Breast epithelium (tissue), 3 donors: ENCODE measurements at regions not wholly inside any gene's neighbourhood (a gene's known extent, or its start where the extent isn't known, plus 50 kb on each side); places are given as distances from the start of the nearest gene placed in this dataset.

Experiments
- CTCF ChIP-seq, 3 donors: fragments of 450-650 bp; IDR thresholded peaks; one replicate each; pipeline ENCODE4 v1.5.1; 2016 to 2017; ENCODE audit warnings: antibody characterized with exemption in 3 of 3, mild to moderate bottlenecking in 3 of 3, moderate library complexity in 3 of 3
- POLR2A ChIP-seq: fragments of 450-650 bp; IDR thresholded peaks from one replicate; pipeline ENCODE4 v1.6.1; 2016; ENCODE audit warnings: antibody characterized with exemption, mild to moderate bottlenecking, moderate library complexity
- POLR2AphosphoS5 ChIP-seq, 3 donors: sonication (generic); formaldehyde crosslinking; IDR thresholded peaks; one replicate each; pipeline ENCODE4 v1.6.1; 2017; ENCODE audit warnings: antibody characterized with exemption in 3 of 3

GRCh38 chr3:106844638-106845037 lies 532.6 kb upstream of the CCDC54 start:
- TF ChIP-seq CTCF (IDR thresholded peaks at IDR 0.05) (no peak), POLR2A (no peak), POLR2AphosphoS5 (IDR thresholded peaks at IDR 0.05) (no peak)
